ENCODE measurements at regions not wholly inside any gene's neighbourhood (a gene's known extent, or its start where the extent isn't known, plus 50 kb on each side); places are given as distances from the start of the nearest gene placed in this dataset.
"Not testable (repeated sequence)": the region's sequence is repeated elsewhere in the genome, so short reads cannot be mapped to it uniquely, and the experiment has no call there.

DNA sequence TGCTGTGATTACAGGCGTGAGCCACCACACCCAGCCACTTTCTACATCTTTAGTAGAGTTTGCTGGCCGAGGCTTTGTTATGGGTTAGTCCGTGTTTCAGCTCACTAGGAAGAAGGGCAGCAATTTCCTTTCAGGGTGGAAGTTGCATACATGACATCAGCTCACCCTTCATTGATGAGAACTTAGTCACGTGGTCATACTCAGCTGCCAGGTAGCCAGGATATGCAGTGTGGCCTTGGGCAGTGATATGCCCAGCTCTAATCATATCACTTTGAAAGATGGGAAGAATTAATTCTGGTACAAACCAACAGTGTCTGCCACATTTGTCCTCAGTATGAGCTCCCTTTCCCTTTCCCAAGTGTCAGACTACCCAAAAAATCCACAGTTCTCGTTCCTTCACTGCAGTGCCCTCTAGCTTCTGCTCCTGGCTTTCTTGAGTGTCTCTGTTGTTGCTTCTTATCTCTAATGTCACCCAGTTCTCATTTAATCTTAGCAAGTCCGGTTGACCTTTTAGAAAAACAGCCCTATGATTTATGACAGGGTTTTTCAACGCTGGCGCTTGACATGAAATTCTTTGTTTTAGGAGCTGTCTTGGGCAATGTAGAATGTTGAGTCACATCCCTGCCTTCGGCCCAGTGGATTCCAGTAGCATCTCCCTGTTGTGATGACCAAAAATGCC lies 108.7 kb upstream of the ITGB1 start:
- DNase-seq: no peak

DNA sequence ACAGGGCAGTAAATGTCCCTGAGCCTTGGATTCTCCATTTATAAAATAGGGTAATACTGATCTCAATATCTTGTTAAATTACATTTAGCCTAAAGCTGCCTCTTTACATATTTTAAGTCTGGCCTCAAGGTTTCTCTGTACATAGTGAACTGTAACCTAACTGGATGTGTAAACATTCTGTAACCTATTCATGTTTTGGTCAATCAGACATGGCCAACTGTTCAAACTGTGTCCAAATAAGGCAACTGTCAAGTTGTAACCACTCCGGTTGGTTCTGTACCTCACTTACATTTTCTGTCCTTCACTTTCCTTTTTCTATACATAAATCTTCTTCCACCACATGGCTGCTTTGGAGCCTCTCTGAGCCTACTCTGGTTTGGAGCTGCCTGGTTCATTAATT lies 107.1 kb upstream of the ITGB1 start:
- DNase-seq: no peak

DNA sequence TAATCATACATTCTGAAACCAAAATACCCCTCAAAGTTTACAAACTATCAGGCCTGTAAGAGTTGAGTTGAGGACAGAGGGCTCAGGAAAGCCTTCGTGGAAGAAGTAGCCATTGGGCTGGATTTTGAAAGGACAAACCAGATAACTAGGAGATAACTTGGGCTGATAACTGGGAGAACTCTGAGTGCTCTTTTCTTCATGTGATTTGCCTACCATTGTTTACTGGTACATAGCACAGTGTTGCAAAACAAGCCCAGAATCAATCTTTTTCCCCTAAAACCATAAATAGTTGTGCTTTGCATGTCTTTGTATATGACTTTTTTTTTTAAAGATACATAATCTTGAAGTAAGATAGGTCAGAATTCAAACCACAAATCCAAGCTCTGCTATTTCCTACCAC lies 106.7 kb upstream of the ITGB1 start:
- no peak for DNase-seq

DNA sequence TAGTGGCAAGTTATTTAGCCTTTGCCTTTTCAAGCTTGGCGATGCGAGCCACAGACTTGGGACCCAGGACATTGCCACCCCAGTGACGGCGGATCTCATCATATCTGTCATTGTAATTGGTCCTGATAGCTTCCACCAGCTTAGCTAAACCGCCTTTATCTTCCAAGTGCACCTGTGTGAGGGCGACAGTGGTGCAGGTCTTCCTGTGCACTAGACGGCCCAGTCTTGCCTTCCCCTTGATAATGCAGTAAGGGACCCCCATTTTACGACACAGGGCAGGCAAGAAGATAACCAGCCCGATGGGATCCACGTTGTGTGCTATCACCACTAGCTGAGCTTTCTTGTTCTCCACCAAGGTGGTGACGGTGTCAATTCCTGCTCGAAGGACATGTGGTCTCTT lies 99.6 kb upstream of the ITGB1 start:
- DNase-seq: no peak

DNA sequence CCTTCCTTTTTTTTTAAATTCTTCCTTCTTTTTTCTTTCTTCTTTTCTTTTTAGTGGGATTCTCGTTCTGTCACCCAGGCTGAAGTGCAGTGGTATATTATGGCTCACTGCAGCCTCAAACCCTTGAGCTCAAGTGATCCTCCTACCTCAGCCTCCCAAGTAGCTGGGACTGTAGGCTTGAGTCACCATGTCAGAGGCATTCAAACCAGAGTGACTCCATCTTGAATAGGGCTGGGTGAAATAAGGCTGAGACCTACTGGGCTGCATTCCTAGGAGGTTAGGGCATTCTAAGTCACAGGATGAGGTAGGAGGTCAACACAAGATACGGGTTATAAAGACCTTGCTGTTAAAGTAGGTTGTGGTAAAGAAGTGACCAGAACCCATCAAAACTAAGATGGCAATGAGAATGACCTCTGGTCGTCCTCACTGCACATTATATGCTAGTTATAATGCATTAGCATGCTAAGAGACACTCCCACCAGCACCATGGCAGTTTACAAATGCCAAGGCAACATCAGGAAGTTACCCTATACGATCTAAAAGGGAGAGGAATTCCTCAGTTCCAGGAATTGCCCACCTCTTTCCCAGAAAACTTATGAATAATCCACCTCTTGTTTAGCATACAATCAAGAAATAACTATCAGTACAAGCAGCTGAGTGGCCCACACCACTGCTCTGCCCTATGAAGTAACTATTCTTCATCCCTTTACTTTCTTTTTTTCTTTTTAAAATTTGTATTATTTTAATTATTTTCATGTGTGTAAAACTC lies 99.0 kb upstream of the ITGB1 start:
- DNase-seq: no peak

DNA sequence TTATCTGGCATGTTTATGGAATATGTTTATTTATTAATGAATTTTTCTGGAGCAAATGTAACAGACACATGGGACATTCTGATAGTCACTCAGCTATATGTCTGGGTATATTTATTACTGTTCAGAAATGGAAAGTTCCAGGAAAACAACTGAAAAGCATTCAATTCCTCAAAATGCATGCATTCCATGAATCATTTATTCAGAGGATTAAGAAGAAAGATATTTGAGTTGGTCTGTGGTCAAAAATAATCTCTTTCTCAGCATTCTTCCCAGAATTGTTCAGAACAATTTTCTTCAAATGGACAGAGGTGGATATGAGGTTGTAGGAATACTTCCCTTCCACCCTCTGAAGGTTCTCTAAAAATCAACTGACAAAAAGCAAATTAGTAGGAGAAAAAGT lies 97.6 kb upstream of the ITGB1 start:
- DNase-seq: no peak

DNA sequence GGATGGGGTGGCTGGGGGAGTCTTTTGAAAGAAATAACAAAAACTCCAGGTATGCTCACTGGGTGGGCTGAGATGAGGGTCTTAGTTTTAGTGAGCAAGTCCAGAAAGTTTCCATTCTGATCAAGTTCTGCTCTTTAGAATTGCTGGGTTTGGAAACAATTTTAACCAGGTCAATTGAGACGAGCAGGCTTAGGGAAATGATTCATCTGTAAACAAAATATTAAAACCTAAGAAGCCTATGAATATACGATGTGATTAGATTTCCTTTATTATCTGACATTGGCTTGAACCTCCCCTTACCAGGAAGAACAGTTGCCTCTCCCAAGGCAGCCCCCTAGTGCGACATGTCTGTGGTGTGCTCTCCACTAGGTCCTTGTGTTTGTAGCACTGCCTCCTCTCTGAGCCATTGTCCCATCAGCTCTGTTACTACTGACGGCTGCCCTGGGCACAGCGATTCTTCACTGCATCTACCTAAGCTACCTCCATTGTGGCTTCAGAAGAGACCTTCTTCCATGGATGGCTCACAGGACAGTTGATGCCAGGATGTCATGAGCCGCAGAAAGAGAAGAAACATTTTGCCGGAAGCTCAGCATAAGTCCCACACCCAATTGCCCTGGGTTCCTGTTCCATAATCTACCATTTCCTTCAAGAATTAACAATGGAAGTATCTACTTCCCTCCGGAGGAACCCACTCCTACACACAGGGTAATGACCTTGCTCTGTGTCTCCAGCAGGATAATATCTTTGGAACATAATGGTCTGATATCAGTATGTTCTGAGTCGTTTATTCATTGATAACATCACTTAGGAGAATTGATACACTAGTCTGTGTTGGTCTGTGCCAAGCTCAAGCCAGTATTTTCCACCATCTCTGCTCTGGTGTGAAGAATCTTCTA lies 95.1 kb upstream of the ITGB1 start:
- DNase-seq: no peak

DNA sequence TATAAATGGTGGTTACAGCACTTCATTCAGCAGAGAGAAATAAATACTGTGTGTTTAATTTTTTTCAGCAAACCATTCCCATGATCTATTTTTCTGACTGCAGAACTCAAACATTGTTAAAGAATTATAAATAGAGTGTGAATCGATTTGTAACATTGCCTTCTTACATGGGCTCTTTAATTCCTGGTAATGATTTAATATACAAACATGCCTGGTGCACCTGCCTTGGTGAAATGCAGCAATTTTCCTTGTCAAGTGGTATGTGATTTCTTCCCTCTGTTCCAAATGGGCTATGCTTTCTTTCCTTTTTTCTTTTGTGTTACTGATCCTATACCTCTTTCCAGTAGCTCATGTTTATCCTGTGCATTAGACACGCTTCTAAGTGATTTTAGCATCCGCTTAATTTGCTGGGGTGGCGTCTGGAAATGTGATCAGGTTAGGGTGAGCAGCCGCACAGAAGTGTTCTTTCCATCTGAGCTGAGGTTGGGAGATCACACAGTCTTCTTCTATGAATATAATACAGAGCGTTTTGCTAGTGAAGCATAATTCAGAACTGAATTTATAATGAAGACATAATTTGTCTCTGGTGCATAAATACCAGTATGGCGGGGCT lies 94.3 kb upstream of the ITGB1 start:
- DNase-seq: no peak

DNA sequence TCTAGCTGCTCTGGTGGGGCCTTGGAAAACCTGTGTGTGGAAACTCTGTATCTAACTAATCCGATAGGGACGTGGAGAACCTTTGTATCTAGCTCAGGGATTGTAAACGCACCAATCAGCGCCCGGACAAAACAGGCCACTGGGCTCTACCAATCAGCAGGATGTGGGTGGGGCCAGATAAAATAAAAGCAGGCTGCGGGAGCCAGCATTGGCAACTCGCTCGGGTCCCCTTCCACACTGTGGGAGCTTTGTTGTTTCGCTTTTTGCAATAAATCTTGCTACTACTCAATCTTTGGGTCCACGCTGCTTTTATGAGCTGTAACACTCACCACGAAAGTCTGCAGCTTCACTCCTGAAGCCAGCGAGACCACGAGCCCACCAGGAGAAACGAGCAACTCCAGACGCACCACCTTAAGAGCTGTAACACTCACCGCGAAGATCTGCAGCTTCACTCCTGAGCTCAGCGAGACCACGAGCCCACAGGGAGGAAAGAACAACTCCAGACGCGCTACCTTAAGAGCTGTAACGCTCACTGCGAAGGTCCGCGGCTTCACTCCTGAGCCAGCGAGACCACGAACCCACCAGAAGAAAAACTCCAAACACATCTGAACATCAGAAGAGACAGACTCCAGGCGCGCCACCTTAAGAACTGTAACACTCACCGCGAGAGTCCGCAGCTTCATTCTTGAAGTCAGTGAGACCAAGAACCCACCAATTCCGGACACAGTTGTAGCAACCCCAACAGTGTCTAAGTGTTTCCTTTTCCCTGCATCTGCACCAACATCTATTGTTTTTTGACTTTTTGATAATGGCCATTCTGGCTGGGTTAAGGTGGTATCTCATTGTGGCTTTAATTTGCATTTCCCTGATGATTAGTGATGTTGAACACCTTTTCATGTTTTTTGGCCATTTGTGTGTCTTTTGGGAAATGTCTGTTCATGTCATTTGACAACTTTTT lies 92.2 kb upstream of the ITGB1 start:
- DNase-seq: not testable (repeated sequence)

DNA sequence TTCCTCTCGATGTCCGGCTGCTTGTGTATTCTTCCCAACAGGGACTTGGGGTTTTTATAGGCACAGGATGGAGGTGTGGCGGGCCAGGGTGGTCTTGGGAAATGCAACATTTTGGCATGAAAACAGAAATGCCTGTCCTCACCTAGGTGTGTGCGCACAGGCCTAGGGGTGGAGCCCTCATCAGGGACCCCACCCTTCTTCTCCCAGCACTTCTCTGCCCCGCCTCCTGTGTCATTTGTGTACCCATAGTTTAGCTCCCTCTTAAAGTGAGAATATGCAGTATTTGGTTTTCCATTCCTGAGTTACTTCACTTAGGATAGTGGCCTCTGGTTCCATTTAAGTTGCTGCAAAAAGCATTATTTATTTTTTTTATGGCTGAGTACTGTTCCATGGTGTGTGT lies 90.2 kb upstream of the ITGB1 start:
- no peak for DNase-seq

DNA sequence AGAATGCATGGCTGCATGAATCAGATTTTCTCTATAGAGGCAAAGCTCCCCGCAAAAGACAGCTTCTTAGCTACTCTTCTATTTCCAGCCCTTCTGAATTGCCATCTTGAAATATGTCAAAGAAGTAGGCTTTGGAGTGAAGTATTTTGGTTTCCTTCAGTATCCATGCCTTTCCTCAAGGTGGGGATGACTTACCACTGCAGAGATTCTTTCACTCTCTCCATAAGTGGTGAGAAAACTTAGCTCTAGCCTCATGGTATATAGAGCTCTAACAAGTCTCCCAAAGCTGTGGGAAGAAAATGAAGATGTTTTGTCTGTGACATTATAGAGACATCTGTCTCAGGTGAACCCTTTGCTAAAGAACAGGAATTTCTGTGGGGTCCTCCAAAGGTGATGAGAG lies 89.6 kb upstream of the ITGB1 start:
- DNase-seq: no peak

DNA sequence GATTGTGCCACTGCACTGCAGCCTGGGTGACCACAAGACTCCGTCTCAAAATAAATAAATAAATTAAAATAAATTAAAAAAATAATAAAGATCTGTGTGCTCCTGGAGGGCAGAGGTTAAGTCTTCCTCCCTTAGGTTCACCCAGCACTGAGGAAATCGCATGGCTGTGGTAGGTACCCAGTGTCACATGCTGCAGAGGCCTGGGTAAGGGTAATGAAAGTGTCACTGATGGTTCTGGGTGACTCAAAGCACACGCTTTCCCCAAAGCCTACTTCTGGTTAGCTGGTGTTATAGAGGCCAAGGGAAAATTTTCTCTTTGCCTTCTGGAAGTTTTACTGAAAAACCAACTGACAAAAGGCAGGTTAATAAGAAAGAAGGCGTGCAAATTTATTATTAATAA lies 88.8 kb upstream of the ITGB1 start:
- no peak for DNase-seq

DNA sequence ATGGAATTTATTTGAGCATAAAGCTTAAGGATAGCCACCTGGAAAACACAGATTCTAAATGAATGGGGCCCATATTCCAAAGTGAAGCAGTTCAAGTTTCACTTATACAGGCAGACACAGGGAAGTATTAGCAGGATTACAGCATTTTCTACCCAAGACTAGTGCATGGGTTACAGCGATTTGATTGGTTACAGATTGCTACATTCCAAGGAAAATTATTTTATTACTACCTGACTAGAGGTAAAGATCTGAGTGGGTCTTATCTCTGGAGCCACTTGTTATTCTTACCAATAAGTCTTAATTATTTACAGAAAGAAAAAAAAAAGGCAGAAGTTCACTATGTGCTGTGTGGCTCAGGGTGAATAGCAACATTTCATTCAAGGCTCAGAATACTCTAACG lies 87.4 kb upstream of the ITGB1 start:
- no peak for DNase-seq

DNA sequence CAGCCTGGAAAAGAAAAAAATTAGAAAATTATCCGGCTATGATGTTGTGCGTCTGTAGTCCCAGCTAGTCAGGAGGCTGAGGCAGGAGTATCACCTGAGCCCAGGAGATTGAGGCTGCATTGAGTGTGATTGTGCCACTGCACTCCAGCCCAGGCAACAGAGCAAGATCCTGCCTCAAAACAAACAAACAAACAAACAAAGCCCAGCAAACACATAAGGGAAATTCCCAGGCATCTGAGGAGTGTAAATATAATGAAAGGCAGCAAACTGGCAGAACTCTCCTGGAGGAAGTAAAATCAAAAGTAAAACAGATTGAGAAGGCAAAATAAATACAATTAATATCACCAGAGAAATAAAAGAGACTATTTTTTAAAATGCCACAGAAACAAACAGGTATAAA lies 84.5 kb upstream of the ITGB1 start:
- no peak for DNase-seq

DNA sequence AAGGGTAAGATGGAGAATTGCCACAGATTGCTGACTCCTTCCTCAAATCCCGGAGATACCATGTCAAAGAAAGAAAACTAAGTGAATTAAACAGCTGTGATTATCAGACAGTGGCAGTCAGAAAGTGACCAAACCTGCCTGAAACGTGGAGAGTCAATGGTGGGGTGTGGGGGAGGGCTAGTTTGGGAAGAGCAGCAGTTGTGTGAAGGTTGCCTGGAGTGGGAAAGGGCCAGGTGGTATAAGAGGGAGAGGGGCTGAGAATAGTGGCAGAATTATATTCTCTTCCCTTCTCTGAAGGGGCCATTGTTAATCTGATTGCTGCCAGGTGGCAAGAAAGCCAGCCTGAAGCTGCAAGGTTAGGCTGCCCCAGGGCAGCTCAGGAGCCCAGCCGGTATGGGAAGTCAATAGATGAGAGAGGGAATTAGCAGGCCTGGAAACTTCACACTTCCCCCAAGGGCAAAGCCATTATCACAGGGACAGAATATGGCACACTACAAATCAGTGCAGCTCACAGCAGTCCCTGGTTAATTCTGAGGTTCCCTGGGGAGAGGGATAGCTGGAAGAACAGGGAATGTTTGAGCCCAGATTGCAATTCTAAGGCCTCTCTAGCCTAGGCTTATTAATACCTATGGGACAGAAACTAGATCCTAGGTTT lies 83.9 kb upstream of the ITGB1 start:
- no peak for DNase-seq

DNA sequence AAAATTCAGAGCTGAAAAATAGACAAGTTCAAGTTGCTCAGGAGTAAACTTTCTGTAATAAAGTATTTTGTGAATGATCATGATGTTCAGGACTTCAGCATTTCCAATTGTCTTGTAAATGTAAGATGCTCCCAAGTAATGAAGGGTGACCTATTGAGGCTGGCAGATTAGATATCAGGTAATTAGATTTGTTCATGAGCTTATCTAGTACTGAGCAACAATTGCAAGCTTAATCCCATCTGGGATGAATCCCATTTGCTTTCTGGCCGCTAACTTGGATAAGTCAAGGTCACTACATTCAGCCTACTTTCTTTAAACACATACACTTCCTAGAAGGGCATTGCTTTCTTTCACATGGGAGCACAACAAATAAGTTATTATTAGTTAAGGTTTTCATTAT lies 82.4 kb upstream of the ITGB1 start:
- DNase-seq: no peak

DNA sequence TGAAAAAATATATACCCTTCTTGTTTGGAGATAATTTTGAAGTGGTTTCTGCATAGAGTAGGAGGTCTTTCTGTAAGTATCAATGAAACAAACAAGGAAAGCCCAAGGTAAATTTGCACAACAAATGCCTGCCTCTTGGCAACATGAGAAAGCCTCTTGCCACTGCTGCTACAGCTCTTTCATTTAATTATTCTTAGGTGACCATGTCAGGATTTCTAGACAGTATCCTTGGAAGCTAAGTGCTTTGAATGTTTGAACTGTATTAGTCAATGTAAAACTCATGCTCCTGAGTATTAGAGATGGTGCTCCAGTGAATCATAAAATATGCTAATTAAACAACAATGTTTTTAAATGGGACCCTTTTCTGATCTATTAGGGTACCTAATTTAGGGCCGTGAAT lies 81.2 kb upstream of the ITGB1 start:
- no peak for DNase-seq

DNA sequence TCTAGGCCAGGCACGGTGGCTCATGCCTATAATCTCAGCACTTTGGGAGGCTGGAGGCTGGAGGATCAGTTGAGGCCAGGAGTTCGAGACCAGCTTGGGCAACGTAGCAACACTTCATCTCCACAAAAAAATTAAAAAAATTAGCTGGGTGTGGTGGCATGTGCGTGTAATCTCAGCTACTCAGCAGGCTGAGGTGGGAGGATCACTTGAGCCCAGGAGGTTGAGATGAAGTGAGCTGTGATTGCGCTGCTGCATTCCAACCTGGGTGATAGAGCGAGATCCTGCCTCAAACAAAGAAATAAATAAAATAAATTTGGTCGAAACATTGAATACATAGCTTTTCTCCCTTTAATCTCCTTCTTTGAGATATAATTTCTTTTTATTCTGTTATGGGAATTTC lies 80.6 kb upstream of the ITGB1 start:
- DNase-seq: no peak

DNA sequence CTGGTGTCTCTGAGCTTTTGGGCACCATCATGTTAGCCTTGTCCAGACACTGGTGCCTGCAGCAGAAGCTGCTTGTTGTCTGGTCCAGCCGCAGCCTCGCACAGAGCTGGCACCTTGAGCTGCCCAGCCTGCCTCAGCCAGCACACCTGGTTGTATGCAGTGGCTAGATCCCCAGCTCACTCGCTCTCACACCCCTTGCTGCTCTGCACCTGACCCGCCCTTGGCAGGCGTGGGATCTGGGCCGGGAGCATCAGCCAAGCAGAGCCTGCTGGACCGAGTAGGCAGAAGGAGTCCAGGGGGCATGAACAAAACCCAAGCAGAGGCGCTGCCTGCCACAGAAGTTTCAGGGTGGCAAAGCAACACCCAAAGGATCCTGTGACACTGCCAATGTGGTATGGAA lies 79.7 kb upstream of the ITGB1 start:
- no peak for DNase-seq

DNA sequence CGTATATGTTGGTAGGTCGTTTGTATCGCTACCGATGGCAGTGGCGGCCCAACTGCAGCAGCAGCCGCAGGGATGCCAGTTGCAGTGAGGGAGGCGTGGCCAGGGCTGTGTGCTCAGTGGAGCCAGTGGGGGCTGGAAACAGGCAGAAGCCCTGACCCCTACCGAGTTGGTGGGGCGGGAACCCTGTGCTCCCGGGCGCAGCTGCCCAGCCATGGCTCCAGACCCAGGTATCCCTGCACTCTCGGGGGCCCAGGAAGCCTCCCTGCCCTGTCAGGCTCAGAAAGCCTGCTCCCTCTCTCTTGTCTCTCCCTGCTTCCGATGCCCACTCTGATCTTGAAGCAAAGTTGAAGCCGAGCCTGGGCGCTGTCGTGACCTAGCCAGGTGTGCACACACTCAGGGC lies 78.6 kb upstream of the ITGB1 start:
- no peak for DNase-seq

DNA sequence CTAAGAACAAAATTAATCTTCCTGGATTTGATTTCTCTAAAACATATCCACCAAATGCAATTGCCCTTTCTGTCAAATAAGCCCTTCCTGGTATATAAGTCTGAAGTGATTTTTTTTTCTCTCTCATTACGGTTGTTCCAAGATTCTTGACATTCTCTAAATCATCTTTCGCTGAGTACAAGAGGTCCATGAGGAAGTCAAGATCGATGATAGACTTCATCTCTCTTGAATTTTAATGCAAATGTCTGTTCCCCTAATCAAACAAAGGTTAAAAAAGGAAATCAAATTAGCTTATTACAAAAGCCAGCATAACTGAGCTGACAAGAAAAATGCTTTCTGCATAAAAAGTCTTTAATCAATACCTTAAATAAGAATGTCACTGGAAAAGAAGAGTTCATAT lies 77.4 kb upstream of the ITGB1 start:
- DNase-seq: no peak

DNA sequence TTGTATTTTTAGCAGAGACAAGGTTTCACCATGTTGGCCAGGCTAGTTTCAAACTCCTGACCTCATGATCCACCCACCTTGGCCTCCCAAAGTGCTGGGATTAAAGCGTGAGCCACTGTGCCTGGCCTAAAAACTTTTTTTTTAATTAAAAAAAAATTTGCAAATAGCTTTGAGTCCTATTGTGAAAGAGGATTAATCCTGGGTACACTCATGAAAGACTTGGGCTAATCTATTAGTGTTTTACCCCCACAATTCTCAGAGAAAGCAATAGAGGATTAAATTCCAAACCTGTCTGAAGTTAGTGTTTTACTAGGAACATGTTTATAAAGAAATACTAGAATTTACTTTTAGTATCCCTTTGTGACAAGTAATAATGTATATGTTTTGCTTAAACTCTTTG lies 76.9 kb upstream of the ITGB1 start:
- no peak for DNase-seq

All from NCI-H2107 (cell line).